GM12892 (cell line): ENCODE measurements at regions not wholly inside any gene's neighbourhood (a gene's known extent, or its start where the extent isn't known, plus 50 kb on each side); places are given as distances from the start of the nearest gene placed in this dataset.

Experiments used
- POLR2A ChIP-seq: IDR thresholded peaks from 2 replicates; pipeline ENCODE4 v1.6.1; 2011; ENCODE audit warnings: low read depth, low read length, control low read depth
- POLR2AphosphoS5 ChIP-seq: IDR thresholded peaks from 2 replicates; pipeline ENCODE4 v1.6.1; 2011; ENCODE audit warnings: low read depth, low read length, control low read depth
- TAF1 ChIP-seq: IDR thresholded peaks from 2 replicates; pipeline ENCODE4 v1.6.1; 2011; ENCODE audit warnings: low read depth, mild to moderate bottlenecking, control low read depth, low read length, borderline replicate concordance

DNA sequence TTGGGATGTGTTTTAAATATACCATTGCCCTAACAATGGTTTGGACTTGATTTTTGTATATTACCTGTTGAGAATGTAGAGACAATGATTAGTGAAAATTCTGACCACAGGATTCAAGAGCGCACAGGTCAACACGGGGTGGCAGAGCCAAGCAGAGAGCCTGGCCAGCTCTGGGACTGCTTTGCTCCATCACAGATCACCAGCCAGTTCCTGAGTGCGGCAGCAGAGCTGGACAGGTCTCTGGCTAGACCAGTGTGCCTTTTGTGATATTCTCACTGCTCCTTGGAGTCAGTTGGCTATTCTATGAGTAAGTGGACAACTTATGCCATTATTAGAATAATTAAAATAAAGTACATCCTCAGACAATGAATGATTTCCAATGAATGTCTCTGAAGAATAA lies 351.2 kb upstream of the ATP10A start:
- TF ChIP-seq POLR2AphosphoS5 = no peak
- TF ChIP-seq POLR2A = no peak
- no peak for TF ChIP-seq TAF1
